ENCODE measurements at regions not wholly inside any gene's neighbourhood (a gene's known extent, or its start where the extent isn't known, plus 50 kb on each side); places are given as distances from the start of the nearest gene placed in this dataset.

DNA sequence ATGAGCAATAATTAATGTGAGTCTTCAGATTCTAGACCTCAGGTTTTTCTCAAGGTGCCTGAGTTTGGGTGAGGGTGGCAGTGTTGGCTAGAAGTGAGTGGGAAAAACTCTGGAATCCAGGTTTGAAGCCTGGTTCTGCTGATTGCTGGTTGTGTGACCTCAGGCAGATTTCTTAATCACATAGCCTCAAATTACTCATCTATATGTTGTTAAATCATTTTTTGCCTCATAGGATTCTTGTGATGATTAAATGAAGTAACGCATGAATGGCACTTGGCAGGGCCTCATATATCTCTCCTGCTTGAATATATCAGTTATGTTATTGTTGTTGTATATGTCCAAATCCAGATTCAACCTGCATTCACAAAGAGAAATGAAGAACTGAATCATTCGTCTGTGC lies 60.5 kb downstream of the NR2F2 start:
- Histone ChIP-seq H3K4me3 (no peak overlapping the region), H3K27ac (no peak overlapping the region), H3K4me1 (replicated peaks in 1 of 2) (no peaks in the 10 kb centered on the region), H3K9me3 (replicated peaks in 1 of 3) (no peaks in the 10 kb centered on the region), H3K36me3 (replicated peaks in 1 of 2) (no peaks in the 10 kb centered on the region), H3K27me3 (no peaks in the 10 kb centered on the region)
- no peak for DNase-seq
- intact Hi-C loops (cut with DNase I) = no loop called here
- 71 to 94% (median 91%) methylated on average over 2 of the region's 2 CpGs for WGBS, 4 donors
- TF ChIP-seq, protein P1, sequence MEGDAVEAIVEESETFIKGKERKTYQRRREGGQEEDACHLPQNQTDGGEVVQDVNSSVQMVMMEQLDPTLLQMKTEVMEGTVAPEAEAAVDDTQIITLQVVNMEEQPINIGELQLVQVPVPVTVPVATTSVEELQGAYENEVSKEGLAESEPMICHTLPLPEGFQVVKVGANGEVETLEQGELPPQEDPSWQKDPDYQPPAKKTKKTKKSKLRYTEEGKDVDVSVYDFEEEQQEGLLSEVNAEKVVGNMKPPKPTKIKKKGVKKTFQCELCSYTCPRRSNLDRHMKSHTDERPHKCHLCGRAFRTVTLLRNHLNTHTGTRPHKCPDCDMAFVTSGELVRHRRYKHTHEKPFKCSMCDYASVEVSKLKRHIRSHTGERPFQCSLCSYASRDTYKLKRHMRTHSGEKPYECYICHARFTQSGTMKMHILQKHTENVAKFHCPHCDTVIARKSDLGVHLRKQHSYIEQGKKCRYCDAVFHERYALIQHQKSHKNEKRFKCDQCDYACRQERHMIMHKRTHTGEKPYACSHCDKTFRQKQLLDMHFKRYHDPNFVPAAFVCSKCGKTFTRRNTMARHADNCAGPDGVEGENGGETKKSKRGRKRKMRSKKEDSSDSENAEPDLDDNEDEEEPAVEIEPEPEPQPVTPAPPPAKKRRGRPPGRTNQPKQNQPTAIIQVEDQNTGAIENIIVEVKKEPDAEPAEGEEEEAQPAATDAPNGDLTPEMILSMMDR (IDR thresholded peaks at IDR 0.05) = no peak
- TF ChIP-seq POLR2A (IDR thresholded peaks at IDR 0.05) = no peak

DNA sequence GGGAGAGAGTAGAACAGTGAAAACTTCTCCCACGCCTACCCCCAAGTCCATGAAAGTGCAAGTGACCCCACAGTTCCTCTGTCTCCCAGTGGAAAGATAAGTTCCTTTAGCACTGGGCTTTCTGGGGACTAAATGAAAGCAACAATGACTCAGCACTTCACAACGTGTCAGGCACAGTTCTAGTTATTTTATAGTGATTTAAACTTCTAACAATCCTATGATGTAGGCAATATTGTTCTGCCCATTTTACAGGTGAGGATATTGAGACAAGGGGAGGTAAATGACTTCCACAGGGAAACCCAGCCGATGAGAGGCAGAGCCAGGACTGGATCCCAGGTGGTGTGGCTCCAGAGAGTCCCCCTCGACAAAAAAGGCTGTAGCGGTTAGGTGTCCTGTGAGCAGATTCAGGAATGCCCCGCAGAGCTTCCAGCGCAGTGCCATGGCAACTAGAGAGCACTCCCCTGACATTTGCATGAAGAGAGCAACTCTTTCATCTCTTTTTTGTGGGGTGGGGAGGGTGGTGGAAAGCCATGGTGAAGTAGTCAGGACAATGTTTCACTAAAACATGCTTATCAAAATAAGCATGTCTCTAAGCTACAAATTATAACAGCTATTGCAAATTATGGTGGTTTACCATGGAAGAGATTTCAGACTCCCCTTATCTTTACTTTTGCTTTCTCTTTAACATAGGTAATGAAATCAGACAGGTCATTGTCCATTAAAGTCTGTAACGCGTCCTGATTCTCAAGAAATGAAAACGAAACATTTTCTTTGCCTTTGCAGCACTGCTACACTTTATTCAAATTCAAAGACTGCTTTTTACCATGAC lies 62.1 kb downstream of the NR2F2 start:
- H3K27ac ChIP-seq = peak overlapping the region in 1 of 5 donors; percentile 34
- 61 to 68% (median 64%) methylated on average over 10 of the region's 10 CpGs for WGBS, 4 donors
- intact Hi-C loops (cut with DNase I) = no loop called here

DNA sequence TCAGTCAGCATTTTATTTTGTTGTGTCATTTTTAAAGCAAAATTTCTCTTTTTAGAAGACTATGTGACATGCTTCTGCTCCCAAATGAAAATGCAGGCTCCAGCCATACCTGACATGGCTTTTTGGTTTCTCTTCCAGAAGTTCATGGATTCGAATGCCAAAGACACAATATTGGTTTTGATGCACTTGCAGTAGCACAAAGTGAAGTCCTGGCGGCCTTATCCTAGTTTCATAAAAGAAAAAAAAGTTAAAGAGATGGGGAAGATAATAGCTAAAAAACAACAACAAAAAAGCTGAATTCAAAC lies 62.7 kb downstream of the NR2F2 start:
- H3K27me3 ChIP-seq = no peaks in the 10 kb centered on the region
- no peaks in the 10 kb centered on the region for H3K9me3 ChIP-seq (replicated peaks in 1 of 3)
- H3K36me3 ChIP-seq (replicated peaks in 1 of 2) = no peaks in the 10 kb centered on the region
- intact Hi-C loops (cut with DNase I) = no loop called here
- TF ChIP-seq, protein P1 (IDR thresholded peaks at IDR 0.05) = no peak
- no peak for TF ChIP-seq POLR2A (IDR thresholded peaks at IDR 0.05)
- no peak overlapping the region for H3K27ac ChIP-seq
- peak overlapping the region in 1 of 4 donors; percentile 33 for H3K4me3 ChIP-seq
- no peak for DNase-seq
- WGBS, 4 donors = 83 to 89% (median 86%) methylated on average over 2 of the region's 2 CpGs
- no peaks in the 10 kb centered on the region for H3K4me1 ChIP-seq (replicated peaks in 1 of 2)

More for the DNA sequence above, 62.1 kb downstream of the NR2F2 start:
- no peak for TF ChIP-seq POLR2A (IDR thresholded peaks at IDR 0.05)
- TF ChIP-seq, protein P1 (IDR thresholded peaks at IDR 0.05) = no peak
- no peak for DNase-seq
- Histone ChIP-seq H3K4me3 (peak overlapping the region in 1 of 4 donors; percentile 33), H3K9me3 (replicated peaks in 1 of 3) (no peaks in the 10 kb centered on the region), H3K27me3 (no peaks in the 10 kb centered on the region), H3K36me3 (replicated peaks in 1 of 2) (no peaks in the 10 kb centered on the region), H3K4me1 (replicated peaks in 1 of 2) (no peaks in the 10 kb centered on the region)

DNA sequence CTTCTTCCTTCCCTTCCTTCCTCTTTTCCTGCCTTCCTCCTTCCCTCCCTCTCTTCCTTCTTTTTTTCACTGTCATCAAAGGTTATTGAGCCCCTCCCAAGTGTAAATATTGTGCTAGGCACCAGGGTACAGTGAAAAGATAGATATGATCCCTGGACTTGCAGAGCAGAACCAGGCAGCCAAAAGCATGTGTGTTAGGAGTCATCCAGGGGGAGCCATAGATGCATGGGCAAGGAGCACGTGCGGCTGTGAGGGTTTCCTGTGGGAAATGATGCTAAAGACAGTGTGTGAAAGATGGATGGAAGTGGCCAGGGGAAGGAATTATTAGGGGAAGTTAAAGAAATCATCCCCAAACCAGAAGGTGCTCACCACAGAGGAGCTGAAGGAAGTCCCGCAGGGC lies 65.2 kb downstream of the NR2F2 start:
- H3K4me3 ChIP-seq = no peak overlapping the region
- DNase-seq = no peak
- H3K27ac ChIP-seq = no peak overlapping the region
- no peaks in the 10 kb centered on the region for H3K27me3 ChIP-seq
- TF ChIP-seq, protein P1 (IDR thresholded peaks at IDR 0.05) = no peak
- TF ChIP-seq POLR2A (IDR thresholded peaks at IDR 0.05) = no peak
- whole genome bisulfite sequencing, 4 donors = 61 to 74% (median 71%) methylated on average over 3 of the region's 3 CpGs
- H3K36me3 ChIP-seq (replicated peaks in 1 of 2) = no peaks in the 10 kb centered on the region
- no peaks in the 10 kb centered on the region for H3K4me1 ChIP-seq (replicated peaks in 1 of 2)
- intact Hi-C loops (cut with DNase I) = no loop called here
- no peaks in the 10 kb centered on the region for H3K9me3 ChIP-seq (replicated peaks in 1 of 3)
